Neutrophil (primary cell): ENCODE measurements at regions not wholly inside any gene's neighbourhood (a gene's known extent, or its start where the extent isn't known, plus 50 kb on each side); places are given as distances from the start of the nearest gene placed in this dataset.

Experiments used
- H3K27ac ChIP-seq: fragments of 200-600 bp; sonication (generic); 2 replicates; pipeline ENCODE4 v1.5.1; 2016; ENCODE audit warnings: mild to moderate bottlenecking, moderate library complexity
- H3K27me3 ChIP-seq: fragments of 200-600 bp; sonication (generic); 2 replicates; pipeline ENCODE4 v1.6.0; 2016; ENCODE audit warnings: mild to moderate bottlenecking
- H3K36me3 ChIP-seq: fragments of 200-600 bp; sonication (generic); 2 replicates; pipeline ENCODE4 v1.5.1; 2017
- H3K4me1 ChIP-seq, 2 experiments: fragments of 200-600 bp in 1 of 2; sonication (generic) in 1 of 2; 1 replicate in 1 of 2; 2 replicates in 1 of 2; pipeline versions ENCODE4 v1.5.1 to v1.6.1; 2013 to 2016; ENCODE audit warnings: low read depth in 1 of 2, low read length in 1 of 2, mild to moderate bottlenecking in 1 of 2, moderate library complexity in 1 of 2; ENCODE audit not compliant: control insufficient read depth in 1 of 2, insufficient read depth in 1 of 2
- H3K4me3 ChIP-seq, 2 experiments: fragments of 200-600 bp in 1 of 2; sonication (generic) in 1 of 2; 1 replicate in 1 of 2; 2 replicates in 1 of 2; pipeline ENCODE4 v1.5.1; 2013 to 2016; ENCODE audit warnings: low read depth in 1 of 2, low read length in 1 of 2, mild to moderate bottlenecking in 1 of 2, moderate library complexity in 1 of 2
- H3K9me3 ChIP-seq: fragments of 200-600 bp; sonication (generic); 2 replicates; pipeline ENCODE4 v1.5.1; 2016
- CTCF ChIP-seq: fragments of 200-600 bp; sonication (generic); IDR thresholded peaks from 2 replicates; pipeline ENCODE4 v1.5.1; 2016; ENCODE audit warnings: antibody characterized with exemption

GRCh38 chr22:25447686-25448434 is 116.6 kb upstream of the GRK3 start:
- H3K27ac ChIP-seq, result peak overlapping the region; percentile 63
- no peaks in the 10 kb centered on the region for H3K9me3 ChIP-seq
- peak overlapping the region; percentile 86 to 91 for H3K4me3 ChIP-seq
- no peaks in the 10 kb centered on the region for H3K36me3 ChIP-seq
- no peaks in the 10 kb centered on the region for H3K27me3 ChIP-seq
- H3K4me1 ChIP-seq, result peaks cover 18 to 19% of the 10 kb centered on the region in 2 experiments
- TF ChIP-seq CTCF, result peak; percentile 98

GRCh38 chr22:25448435-25449051 is 115.9 kb upstream of the GRK3 start:
- no peaks in the 10 kb centered on the region for H3K9me3 ChIP-seq
- peaks cover 3% of the 10 kb centered on the region for H3K36me3 ChIP-seq
- no peak for TF ChIP-seq CTCF
- no peaks in the 10 kb centered on the region for H3K27me3 ChIP-seq
- peaks cover 18 to 19% of the 10 kb centered on the region in 2 experiments for H3K4me1 ChIP-seq
- H3K27ac ChIP-seq, result peak overlapping the region; percentile 63
- peak overlapping the region; percentile 86 to 91 for H3K4me3 ChIP-seq

- no peaks in the 10 kb centered on the region for H3K9me3 ChIP-seq
- H3K27me3 ChIP-seq, result no peaks in the 10 kb centered on the region
- no peak overlapping the region for H3K27ac ChIP-seq
- H3K36me3 ChIP-seq, result peaks cover 10% of the 10 kb centered on the region
- peaks cover 18 to 19% of the 10 kb centered on the region in 2 experiments for H3K4me1 ChIP-seq
- H3K4me3 ChIP-seq, result no peak overlapping the region
- TF ChIP-seq CTCF, result no peak
Measured at GRCh38 chr22:25449781-25450317, 114.6 kb upstream of the GRK3 start.

- TF ChIP-seq CTCF, result no peak
- H3K4me3 ChIP-seq, result no peak overlapping the region
- no peak overlapping the region for H3K27ac ChIP-seq
- H3K4me1 ChIP-seq, result peaks cover 18 to 19% of the 10 kb centered on the region in 2 experiments
- no peaks in the 10 kb centered on the region for H3K27me3 ChIP-seq
- H3K9me3 ChIP-seq, result no peaks in the 10 kb centered on the region
- peaks cover 14% of the 10 kb centered on the region for H3K36me3 ChIP-seq
Measured at GRCh38 chr22:25451480-25452114, 112.9 kb upstream of the GRK3 start.

GRCh38 chr22:25452116-25452700 is 112.3 kb upstream of the GRK3 start:
- Histone ChIP-seq H3K9me3 (no peaks in the 10 kb centered on the region), H3K36me3 (peaks cover 20% of the 10 kb centered on the region), H3K27me3 (no peaks in the 10 kb centered on the region), H3K4me1 (peaks cover 18 to 19% of the 10 kb centered on the region in 2 experiments), H3K4me3 (no peak overlapping the region), H3K27ac (no peak overlapping the region)
- TF ChIP-seq CTCF, result no peak
